GM04503 (cell line): ENCODE measurements at regions not wholly inside any gene's neighbourhood (a gene's known extent, or its start where the extent isn't known, plus 50 kb on each side); places are given as distances from the start of the nearest gene placed in this dataset.

ENCODE experiments used
- DNase-seq: peaks from one replicate; pipeline ENCODE4 v3.0.0-alpha.2; 2012; ENCODE audit warnings: low read depth

DNA sequence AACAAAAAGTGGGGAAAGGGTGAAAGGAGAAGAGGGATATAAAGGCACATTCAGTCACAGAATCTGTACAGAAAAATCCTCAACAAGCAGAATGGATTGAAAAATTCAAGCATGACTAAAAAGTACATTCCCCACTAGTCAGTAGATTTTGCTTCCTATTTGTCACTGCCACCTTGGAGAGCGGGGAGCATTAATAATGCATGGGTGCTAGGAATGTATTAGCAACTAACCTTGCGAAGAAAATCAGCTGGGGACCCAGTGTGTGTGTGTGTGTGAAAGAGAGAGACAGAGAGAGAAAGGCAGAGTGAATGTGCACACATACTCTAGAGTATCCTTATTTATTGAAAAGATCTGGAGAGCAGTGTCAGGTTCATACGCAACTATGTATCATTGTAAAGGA, 968.7 kb upstream of the ZEB2 start:
- no peak for DNase-seq

DNA sequence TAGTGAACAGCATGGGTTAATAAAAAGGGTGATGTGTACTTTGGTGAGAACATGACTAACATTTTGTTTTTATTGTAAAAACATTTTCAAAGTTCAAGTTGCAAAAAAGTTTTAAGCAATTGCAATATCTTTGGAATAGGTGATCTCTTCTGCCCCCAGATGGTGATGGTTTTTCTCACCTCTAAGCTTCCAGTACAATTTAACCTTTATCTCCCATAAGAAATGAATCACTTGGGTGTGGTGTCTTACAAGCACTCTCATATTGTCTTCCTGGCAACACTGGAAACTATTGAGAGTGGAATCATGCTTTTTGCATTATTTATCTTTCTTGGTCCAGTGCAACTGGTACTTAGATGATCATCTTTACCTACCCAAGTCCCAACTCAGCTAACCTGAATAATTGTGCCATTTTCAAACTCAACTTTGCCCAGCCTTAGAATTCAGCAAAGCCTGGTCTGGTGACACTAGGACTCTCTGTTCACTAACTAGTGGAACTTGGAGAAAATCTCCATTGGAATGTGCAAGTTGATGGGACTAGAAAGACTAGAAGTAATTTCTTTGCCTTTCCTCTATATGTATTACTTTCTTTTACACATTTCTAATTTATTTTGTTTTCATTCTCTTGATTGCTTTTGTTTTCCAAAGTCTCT, 964.7 kb upstream of the ZEB2 start:
- peak; percentile 39 for DNase-seq

DNA sequence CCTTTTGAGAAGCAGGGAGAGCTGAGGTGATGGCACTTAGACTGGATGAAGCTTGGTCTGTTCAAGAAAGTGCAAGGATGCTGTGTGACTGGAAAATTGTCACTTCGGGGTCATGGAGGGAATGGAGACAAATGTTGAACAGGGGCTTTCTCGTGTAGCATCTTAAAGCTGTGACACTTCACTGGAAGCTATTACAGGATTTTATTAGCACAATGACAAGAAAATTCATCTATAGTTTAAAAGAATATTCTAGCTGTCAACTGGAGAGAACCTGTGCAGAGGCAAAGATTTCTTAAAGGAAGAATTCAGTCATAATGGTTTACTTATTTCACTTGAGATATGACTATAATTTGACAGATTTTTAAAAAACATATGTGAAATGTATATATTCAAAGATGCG, 963.9 kb upstream of the ZEB2 start:
- no peak for DNase-seq

DNA sequence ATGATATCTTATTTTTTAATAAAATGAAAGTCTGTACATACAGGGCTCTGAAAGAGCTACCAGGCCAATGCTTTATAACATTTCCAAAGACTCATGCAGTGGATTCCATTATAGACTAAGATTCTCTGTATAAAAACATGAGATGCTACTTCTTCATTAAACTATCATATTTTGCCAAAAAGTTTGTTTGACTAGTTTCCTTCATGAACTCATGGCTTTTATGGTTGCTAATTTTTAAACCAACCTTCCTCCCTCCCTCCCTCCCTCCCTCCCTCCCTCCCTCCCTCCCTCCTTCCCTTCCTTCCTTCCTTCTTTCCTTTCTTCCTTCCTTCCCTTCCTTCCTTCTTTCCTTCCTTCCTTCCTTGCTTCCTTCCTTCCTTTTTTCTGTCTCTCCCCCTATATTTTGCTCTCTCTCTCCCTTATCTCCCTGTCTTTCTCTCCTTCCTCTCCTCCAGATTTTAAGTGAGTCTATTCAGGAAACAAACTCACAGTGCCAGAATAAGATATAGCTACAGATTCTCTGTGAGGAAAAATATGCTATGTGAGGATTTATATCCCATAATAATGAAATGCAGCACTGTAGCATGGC, 961.5 kb upstream of the ZEB2 start:
- DNase-seq, result no peak

DNA sequence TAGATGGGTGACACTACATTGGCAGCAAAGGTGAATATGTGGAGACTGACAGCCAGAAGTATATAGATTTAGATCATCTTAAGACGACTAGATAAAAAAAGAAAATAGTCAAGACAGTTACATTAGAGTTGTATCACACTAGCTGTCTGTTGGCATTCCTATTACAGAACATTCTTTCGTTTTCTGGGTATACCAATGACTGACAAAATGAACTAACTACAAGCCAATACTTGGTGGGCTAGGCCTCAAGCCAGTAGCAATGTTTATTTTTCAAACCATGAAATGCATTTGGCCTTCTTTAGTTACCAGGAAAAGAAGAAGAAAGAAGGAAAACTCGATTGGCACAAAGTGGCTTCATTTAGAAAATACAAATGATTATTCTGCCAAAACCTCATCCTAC, 944.9 kb upstream of the ZEB2 start:
- no peak for DNase-seq

DNA sequence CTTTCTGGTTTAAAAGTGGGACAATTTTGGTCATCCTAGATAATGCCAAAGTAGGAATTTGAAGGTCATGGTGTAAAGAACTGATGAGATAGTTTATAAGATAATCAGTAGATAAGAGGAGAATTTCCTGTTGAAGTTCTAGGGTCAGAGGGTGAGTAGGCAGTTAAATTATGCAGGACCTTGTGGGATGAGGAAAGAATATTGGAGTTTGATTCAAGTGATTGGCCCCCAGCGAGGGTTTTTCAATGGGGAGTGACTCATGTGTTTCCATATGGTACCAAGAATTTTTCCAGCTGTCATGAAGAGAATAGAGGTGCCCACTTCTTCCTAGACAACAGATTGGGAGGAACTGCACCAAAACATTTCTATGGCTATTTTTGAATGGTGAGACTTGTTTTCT, 940.2 kb upstream of the ZEB2 start:
- DNase-seq, result no peak

DNA sequence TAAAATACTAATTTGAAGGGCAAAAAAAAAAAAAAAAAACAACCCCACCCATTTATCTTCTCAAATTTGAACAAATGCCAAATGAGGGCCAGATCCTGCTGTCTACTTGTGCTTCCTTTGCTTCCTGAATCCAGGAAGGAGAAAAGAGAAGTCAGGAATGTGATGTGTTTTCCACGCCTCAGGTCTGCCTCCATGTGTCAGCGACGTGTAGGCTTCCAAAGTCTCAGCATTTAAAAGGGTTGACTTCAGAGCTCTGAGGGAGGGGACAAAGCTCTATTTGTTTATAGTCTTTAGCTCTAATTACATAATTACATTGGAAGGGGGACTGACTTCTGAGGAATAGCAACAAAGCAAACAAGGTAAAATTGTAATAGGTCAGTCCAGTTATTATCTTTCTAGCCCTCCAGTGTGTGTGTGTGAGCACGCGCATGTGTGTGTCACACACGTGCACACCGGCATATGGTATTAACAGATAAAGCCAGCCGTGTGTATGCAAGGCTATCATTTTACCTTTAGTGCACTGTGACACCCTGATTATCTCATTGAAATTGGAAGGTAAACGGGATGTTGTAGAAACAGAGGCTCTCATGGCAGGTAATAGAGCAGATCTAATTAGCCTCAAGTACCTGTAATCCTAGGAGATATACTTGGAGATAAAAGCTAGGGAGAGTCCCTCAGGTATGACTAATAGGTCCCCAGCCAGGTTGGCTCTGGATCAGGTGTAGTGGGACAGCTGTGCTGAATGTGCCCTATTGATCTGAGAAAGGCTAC, 911.4 kb upstream of the ZEB2 start:
- no peak for DNase-seq

DNA sequence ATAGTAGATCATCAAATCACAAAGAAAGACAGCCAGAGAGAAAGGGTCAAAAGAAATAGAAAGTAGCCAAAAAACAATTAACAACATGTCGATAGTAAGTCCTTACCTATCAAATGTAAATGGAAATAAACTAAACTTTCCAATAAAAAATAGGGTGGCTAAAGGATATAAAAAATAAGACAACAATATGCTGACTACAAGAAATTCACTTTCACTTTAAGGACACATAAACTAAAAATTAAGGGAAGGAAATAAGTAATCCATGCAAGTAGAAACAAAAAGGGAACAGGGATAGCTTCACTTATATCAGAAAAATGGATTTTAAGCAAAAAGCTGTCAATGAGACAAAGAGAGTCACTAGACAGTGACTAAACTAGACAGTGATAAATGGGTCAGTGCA, 903.9 kb upstream of the ZEB2 start:
- no peak for DNase-seq

DNA sequence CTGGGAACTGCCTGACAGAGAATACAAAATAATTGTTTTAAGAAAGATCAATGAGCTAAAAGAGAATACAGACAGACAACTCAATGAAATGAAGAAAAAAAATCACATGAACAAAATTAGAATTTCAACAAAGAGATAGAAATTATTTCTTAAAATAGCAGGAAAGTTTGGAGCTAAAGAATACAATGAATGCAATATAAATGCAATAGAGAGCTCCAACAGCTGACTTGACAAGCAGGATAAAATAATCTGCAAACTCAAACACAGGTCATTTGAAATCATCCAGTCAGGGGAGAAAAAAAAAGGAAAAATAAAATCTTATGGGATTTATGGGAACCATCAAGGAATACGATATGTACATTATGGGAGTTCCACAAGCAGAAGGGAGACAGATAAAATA, 902.7 kb upstream of the ZEB2 start:
- no peak for DNase-seq

DNA sequence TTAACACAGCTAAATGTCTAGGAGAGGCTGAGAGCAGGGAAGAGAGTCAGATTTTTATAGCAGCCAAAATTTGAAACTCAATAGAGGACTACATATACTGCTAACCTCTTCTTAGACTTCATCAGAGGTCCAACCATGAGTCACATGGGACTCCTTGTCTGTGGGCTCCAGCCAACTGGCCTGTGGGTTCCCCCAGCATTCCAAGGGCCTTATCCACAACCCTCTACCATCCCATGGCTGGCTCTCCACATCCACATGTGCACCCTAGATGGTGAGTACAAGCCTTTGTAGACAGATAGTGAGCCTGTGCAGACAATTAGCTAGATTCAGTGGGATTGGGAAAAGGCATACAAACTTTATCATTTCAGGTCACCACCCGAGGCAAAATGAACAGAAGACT, 901.9 kb upstream of the ZEB2 start:
- DNase-seq, result peak; percentile 4

DNA sequence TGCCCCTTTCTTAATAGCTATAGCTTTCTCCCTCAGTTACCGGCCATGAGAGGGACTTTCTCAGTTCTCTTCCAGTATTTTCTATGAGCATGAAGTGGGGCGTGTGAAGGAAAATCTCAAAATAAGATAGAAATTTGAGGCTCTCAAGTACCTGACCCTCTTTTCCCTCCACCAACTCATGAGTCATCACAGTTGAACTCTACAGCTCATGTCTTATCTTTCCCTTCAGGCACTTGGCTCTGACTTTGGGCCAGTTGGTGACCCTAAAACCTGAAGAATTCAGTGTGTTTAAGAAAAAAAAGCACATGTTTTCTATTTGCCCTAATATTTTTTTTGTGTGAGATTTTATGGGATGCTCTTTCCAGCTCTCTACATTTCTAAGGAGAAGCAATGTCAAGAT, 896.7 kb upstream of the ZEB2 start:
- no peak for DNase-seq

DNA sequence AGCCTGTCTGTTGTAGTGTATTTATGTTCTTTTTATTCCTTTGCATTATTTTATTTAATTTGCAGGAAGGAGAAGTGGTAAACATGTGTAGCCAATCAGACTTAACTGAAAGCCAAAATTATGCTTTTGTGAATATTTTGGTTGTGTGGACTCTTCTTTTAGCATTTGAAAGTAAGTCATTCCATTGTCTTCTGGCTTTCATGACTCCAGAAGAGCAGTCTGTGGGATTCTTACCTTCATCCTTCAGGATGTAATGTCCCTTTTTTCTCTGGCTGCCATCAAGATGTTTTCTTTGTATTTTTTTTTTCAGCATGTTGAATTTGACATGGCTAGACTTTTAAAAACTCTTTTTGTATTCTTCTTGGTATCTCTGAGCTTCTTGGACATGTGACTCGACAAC, 895.2 kb upstream of the ZEB2 start:
- no peak for DNase-seq

DNA sequence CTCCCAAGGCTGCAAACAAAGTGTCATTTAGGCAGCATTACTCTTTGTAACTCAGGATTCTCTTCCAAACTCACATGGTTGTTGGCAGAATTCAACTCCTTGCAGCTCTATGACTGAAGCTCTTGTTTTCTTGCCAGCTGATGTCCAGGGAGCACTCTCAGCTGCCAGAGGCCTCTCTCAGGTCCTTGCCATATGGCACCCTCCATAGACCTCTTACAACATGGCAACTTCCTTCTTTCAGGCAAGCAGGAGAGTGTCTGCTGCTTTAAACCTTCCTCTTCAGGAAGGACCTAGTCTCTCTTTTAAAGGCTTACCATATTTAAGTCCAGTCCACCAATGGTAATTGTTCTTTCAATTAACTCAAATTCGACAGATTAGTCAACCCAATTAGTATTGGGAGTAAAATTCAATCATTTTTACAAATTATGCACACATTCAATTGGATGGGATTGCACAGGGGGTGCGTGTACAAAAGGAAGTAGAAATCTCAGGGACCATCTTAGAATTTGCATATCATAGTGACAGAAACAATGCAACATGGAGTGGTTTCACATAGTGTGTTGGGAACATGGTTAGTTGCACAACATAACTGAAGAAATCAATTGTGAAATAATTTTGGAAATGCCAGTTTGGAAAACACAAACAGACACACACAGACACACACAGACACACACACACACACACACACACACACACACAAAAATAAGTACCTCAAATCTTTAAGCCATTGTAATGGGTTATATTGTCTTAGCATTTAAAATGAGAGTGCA, 893.5 kb upstream of the ZEB2 start:
- DNase-seq, result no peak

DNA sequence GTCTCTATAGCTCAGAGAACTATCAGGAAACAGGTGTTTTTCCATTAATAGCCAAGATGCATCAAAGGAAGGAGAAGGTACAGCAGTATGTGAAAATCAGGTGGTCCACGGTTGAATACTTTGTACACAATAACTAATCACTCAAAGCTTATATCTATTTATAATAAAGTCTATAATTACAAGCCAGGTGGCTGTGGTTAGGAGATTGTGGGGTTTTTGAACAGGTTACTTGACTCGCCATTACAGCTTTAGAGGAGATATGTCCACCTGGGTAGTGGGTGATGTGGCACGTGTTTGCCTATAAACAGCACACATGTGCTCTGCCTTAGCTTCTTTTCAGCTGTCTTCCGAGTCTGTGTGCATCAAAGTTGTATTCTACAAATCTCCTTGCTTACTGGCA, 892.2 kb upstream of the ZEB2 start:
- DNase-seq, result no peak

DNA sequence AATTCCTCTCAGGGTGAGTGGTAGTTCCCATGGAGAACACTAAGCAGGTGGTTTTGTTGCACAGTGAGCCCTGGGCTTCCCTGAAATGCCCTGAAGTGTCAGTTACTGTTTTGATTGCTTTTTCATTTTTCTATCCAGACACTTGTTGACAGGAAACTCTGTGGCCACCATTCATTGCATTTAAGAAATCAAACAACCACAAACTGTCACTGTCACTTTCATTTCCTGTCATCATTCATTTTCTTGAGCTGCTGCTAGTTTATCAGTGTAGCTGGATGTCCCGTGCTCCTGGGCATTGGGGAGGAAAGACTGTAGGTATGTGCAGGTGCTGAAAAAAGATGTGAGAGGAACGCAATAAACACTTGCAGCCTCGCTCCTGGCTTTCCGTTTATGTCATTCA, 891.6 kb upstream of the ZEB2 start:
- no peak for DNase-seq

DNA sequence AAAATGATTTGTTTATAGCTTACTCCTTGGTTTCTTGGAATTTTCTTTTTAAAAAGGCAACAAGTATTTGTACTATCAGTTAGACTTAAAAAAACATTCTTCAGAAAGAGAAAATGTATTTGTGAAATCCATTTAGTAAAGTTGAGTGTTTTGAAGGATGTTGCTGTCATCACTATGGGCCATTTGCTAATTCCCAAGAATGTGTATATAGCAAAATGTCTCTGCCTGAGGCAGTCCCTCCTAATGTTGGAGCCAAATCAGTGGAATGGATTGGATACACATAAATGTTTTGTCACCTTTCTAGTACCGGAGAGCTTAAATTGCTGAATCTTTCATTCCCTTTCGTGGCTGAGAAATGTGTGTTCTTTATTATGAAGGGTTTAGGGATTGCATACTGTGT, 890.2 kb upstream of the ZEB2 start:
- DNase-seq, result peak; percentile 7

DNA sequence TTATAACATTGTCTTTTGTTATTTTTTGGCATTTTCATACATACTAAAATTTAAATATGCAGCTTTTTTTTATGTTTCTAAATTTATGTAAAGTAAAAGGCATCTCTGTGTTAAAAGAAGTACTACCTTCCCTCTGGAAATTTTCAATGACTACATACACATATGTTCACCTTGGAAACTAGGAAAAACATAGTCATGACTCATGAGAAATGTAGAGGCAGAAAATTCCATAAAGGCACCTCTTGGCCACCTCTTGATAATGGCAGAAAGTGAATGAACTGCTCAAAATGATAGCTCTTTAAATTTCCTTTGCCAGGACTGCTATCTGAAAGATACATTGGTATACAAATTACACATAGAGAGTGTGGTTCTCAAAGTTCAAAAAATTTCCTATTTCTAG, 889.1 kb upstream of the ZEB2 start:
- DNase-seq, result no peak

DNA sequence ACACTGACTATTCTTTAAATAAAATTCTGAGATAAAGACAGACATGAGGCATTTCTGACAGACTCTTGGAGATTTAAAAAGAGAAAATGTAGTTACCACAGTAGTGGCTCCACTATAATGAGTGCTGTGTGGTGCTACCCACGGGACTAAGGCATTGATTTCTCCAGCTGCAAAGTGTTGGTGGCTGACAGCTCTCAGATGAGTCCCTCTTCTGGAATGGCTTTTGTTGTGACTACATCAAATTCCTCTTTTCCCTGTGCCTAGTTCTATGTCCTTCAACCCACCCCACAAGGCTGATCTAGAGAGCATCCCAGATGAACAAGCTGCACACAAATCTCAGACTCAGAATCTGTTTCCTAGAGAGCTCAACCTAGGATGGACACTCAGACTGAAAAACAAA, 884.8 kb upstream of the ZEB2 start:
- DNase-seq, result peak; percentile 6

DNA sequence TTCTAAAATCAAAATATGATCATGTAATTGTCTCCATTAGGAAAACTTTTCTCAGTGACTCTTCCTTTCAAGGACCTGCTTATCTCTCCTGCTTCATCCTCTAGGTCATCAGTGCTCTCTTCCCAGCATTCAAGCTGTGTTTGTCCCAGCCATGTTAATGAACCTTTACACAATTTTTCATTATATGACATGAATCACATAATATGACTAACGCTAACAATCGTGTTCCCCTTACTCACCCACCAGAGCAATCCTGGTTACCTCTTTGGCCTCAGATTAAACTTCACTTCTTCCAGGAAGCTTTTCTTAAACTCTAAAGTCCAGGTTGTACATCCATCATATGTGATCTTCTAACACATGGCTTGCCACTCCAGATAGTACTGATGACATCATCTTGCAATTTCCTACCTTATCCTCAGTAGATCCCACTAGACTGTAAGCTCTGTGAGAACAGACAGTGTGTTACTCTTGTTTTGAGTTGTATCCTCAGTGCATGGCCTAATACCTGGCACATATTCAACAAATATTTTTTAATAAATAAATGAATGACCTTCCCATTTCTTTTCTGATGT, 882.9 kb upstream of the ZEB2 start:
- no peak for DNase-seq

DNA sequence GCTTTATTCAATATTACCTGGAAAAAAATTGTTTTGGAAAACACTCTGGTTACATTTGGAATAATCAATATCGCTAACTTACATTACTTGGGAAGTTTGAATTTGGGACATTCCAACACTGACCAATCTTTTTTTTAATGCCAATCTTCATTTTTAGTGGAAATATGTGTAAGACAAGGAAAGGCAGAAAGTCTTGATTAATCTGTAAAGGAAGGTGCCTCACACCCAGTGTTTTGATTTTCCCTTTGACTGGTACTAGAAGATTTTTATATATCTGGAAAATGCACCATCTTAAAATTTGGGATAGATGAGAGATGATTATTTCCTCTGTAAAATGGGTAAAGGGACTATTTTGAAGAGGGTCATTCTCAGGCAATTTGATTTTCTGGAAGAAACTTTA, 879.2 kb upstream of the ZEB2 start:
- DNase-seq, result no peak

DNA sequence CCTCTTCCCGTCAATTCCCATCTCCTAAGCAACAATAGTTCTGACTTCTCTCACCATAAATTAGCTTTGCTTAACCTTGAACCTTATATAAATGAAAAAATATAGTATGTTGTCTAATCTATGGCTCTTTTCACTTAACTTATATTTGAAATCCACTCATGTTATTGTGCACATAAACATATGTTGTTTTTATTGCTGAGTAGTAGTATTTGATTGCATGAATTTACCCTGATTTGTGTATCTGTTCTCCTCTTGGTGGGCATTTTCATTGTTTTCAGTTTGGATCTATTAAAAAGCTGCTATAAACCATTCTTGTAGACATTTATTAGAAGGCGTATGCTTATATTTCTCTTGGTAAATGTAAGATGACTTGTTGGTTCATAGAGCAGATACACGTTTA, 874.3 kb upstream of the ZEB2 start:
- no peak for DNase-seq

DNA sequence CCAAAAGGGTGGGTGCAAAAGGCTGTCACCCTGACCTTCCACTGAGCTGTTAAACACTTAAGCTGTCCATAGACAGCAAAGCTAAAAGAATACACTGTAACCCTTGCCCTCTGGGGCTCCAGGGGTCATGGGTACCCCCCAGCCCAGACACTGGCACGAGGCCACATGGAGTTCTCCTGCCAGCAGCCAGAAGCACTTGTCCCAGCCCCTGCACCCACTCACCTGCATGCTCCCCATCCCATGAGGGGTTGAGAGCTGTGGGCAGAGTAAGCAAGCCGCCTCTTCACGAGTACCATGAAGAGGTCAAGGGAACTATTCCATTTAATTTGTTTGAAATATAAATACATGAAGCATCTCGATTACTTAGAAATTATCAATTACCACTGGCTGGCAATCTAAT, 867.1 kb upstream of the ZEB2 start:
- no peak for DNase-seq

DNA sequence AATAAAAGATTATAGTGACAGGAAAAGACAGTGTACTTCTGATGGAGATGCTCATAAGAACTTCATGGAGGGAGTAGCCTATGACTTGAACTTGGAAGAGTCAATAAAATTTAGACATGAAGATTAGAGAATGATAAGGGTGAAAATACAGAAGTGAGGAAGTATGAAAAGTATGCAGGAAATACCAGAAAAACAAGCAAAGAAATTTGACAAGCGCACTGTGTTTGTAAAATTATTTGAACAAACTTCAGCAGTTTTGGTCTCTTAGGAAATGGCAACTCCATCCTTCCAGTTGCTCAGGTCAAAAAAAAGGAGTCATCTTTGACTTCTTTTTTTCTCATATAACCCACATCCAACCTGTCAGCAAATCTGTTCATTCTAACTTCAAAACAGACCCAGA, 864.0 kb upstream of the ZEB2 start:
- DNase-seq, result no peak
